LNCAP (cell line): ENCODE measurements at regions not wholly inside any gene's neighbourhood (a gene's known extent, or its start where the extent isn't known, plus 50 kb on each side); places are given as distances from the start of the nearest gene placed in this dataset.

Source experiments
- CTCF ChIP-seq: fragments of 450-650 bp; IDR thresholded peaks from 2 replicates; pipeline ENCODE4 v1.5.1; 2017; ENCODE audit warnings: mild to moderate bottlenecking

- no peak for TF ChIP-seq CTCF
These were observed 922.9 kb downstream of the TBC1D32 start for GRCh38 chr6:120411394-120411793.

GRCh38 chr6:120410586-120410985 lies 923.7 kb downstream of the TBC1D32 start:
- TF ChIP-seq CTCF = no peak

- no peak for TF ChIP-seq CTCF
These were observed 926.6 kb downstream of the TBC1D32 start for GRCh38 chr6:120407696-120408095.

- peak; percentile 63 for TF ChIP-seq CTCF
These were observed 928.3 kb downstream of the TBC1D32 start for GRCh38 chr6:120405947-120406346.

GRCh38 chr6:120395784-120396183 lies 938.5 kb downstream of the TBC1D32 start:
- no peak for TF ChIP-seq CTCF

- no peak for TF ChIP-seq CTCF
These were observed 939.0 kb downstream of the TBC1D32 start for GRCh38 chr6:120395330-120395729.

- TF ChIP-seq CTCF = no peak
These were observed 941.3 kb downstream of the TBC1D32 start for GRCh38 chr6:120392941-120393340.

- TF ChIP-seq CTCF = no peak
These were observed 949.6 kb downstream of the TBC1D32 start for GRCh38 chr6:120384671-120385070.
